ENCODE measurements at regions not wholly inside any gene's neighbourhood (a gene's known extent, or its start where the extent isn't known, plus 50 kb on each side); places are given as distances from the start of the nearest gene placed in this dataset.
"Not testable (repeated sequence)": the region's sequence is repeated elsewhere in the genome, so short reads cannot be mapped to it uniquely, and the experiment has no call there.

DNA sequence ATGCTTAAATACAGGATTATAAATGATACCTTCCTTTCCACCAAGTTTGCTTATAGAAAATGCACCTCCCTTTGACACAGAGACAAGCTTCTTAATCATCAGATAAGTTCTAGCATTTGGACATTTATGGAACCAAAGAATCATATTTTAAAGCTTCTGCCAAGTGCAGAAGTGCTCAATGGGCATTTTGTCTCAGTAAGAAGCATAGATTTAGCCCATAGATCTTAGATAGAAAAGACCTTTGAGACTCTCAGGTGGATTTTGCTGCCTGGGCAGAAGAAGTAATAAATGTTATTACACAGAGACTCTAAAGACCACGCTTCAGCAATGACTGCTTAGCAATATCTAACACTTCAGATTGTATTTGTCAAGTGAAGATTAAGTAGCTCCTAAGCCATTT is 174.6 kb downstream of the VEGFC start:
- no peak overlapping the region for H3K27ac Mint-ChIP-seq

DNA sequence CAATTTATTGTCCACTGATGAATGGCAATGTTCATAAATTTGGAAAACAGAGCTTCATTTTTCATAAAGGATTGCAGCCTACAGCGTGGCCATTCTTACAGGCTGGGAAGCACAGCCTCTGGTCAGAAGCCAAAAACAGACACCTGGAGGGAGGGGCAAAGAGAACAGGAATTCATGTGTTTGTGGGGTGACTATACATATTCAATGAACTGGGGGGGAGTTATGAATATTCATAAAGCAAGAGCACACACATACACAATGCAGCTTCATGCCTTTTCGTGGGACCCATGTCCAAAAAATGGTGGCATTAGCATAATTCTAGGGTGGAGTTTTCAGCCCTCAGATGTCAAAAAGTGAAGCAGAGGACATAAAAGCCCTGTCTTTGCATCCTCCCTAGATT is 173.3 kb downstream of the VEGFC start:
- Mint-ChIP-seq H3K9me3 (no peaks in the 10 kb centered on the region), H3K4me3 (no peak overlapping the region), H3K27me3 (no peaks in the 10 kb centered on the region), H3K4me1 (no peaks in the 10 kb centered on the region), H3K27ac (no peak overlapping the region), H3K36me3 (ENCODE audit: low read depth) (no peaks in the 10 kb centered on the region)
- ChIA-PET CTCF (no interaction called here), POLR2A (no interaction called here)
- DNase-seq = no peak

More for the DNA sequence above, 174.6 kb downstream of the VEGFC start:
- POLR2A ChIA-PET = no interaction called here
- Mint-ChIP-seq H3K9me3 (no peaks in the 10 kb centered on the region), H3K36me3 (ENCODE audit: low read depth) (no peaks in the 10 kb centered on the region), H3K4me1 (no peaks in the 10 kb centered on the region), H3K27me3 (no peaks in the 10 kb centered on the region), H3K4me3 (no peak overlapping the region)
- DNase-seq = no peak
- CTCF ChIA-PET = no interaction called here

DNA sequence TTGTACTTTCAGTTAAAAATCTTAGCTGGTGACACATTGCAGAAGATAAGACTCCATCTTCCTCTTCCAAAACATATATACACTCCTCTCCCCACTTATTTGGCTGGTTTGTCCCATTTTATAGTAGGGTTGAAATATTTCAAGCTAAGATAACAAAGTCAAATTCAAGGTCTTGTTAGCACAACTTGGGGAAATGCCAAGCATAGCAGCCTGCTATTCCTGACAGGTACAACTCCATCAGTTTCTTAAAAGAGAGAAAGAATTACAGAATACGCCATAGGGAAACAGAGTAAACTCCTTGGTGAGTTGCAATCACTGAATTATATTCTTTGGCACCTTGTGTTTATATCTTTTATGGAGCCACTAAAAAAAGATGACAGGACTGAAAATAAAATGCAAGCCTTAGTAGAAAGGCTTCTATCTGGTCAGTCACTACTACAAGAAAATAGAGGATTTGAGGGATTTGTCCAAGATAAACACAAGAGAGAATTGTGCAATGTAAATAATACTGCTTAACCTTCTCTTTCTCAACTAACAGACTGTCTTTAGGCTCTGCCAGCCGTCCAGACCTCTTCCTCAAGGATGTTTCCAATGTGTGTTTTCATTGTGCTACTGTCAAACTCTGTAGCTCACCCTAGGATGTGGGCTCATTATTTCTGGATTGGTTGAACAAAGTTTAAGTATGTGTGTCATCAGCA is 170.3 kb downstream of the VEGFC start:
- no peak for DNase-seq
- H3K4me1 Mint-ChIP-seq = no peaks in the 10 kb centered on the region
- no peak overlapping the region for H3K4me3 Mint-ChIP-seq
- no peak overlapping the region for H3K27ac Mint-ChIP-seq
- no peaks in the 10 kb centered on the region for H3K36me3 Mint-ChIP-seq (ENCODE audit: low read depth)
- CTCF ChIA-PET = no interaction called here
- peaks cover 2% of the 10 kb centered on the region for H3K9me3 Mint-ChIP-seq
- no peaks in the 10 kb centered on the region for H3K27me3 Mint-ChIP-seq
- POLR2A ChIA-PET = no interaction called here

DNA sequence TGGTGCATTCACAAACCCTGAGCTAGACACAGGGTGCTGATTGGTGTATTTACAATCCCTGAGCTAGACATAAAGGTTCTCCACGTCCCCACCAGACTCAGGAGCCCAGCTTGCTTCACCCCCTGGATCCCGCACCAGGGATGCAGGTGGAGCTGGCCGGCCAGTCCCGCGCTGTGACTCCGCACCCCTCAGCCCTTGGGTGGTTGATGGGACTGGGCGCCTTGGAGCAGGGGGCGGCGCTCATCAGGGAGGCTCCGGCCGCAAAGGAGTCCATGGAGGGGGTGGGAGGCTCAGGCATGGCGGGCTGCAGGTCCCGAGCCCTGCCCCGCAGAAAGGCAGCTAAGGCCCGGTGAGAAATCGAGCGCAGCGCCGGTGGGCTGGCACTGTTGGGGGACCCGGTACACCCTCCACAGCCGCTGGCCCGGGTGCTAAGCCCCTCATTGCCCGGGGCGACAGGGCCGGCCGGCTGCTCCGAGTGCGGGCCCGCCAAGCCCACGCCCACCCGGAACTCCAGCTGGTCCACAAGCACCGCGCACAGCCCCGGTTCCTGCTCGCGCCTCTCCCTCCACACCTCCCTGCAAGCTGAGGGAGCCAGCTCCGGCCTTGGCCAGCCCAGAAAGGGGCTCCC is 167.6 kb downstream of the VEGFC start:
- POLR2A ChIA-PET; H3K27me3 Mint-ChIP-seq; H3K36me3 Mint-ChIP-seq (ENCODE audit: low read depth); H3K27ac Mint-ChIP-seq; H3K9me3 Mint-ChIP-seq; H3K4me1 Mint-ChIP-seq; H3K4me3 Mint-ChIP-seq; CTCF ChIA-PET; DNase-seq: not testable (repeated sequence)

DNA sequence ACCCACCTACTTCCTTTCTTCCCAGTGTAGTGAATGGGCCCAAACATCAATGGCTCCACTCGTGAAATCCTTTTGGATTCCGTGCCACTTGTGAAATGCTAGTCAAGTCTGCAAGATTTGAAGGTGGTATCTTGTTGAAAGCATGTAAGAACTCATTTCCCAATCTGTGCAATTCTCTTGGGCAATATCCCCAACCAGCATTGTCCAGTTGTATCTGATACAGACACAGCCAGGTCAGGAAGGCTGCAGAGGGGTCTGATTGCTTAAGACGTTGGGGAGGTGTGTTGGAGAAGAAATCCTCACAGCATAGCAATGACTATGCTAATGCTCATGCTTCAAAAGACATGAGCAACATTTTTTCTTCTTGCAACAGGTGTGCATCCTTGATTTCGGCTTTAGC is 164.8 kb downstream of the VEGFC start:
- ChIA-PET POLR2A (no interaction called here), CTCF (no interaction called here)
- Mint-ChIP-seq H3K27me3 (no peaks in the 10 kb centered on the region), H3K4me3 (no peak overlapping the region), H3K36me3 (ENCODE audit: low read depth) (no peaks in the 10 kb centered on the region), H3K9me3 (peaks cover 5% of the 10 kb centered on the region), H3K4me1 (no peaks in the 10 kb centered on the region), H3K27ac (no peak overlapping the region)
- DNase-seq = no peak

DNA sequence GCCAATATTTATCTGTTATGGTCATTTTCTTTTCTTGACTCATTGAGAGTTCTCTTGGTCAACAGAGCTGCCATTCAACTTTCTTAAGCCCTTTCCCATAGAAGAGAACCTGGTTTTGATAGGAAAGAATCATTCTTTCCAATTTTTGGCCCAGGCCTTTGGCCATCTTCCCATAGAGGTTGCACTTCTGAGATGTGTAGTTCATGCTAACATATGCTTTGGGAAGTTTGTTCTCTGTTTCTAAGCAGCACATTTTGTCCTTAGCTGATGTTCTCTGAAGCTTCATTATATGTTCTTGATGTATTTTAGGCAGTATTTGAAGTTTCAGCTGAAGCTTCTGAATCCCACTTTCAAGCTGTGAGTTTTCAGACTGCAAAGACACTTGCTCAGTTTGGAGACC is 161.1 kb downstream of the VEGFC start:
- H3K27ac Mint-ChIP-seq = no peak overlapping the region
- no peak for DNase-seq
- H3K36me3 Mint-ChIP-seq (ENCODE audit: low read depth) = no peaks in the 10 kb centered on the region
- H3K4me3 Mint-ChIP-seq = no peak overlapping the region
- H3K4me1 Mint-ChIP-seq = no peaks in the 10 kb centered on the region
- ChIA-PET POLR2A (no interaction called here), CTCF (no interaction called here)
- peaks cover 3% of the 10 kb centered on the region for H3K9me3 Mint-ChIP-seq
- H3K27me3 Mint-ChIP-seq = no peaks in the 10 kb centered on the region
